Fibroblast of villous mesenchyme (primary cell): ENCODE measurements at regions not wholly inside any gene's neighbourhood (a gene's known extent, or its start where the extent isn't known, plus 50 kb on each side); places are given as distances from the start of the nearest gene placed in this dataset.

Source experiments
- DNase-seq: peaks from one replicate; pipeline ENCODE4 v3.0.0-alpha.2; 2010; ENCODE audit warnings: low read depth
- H3K4me3 ChIP-seq: 2 replicates; pipeline ENCODE4 v1.5.1; 2011; ENCODE audit warnings: low read depth, mild to moderate bottlenecking, low read length
- TF ChIP-seq, protein P1 (sequence below): IDR thresholded peaks from 2 replicates; pipeline ENCODE4 v1.5.1; 2012; ENCODE audit warnings: low read depth, mild to moderate bottlenecking, low read length; ENCODE audit not compliant: insufficient read depth

DNA sequence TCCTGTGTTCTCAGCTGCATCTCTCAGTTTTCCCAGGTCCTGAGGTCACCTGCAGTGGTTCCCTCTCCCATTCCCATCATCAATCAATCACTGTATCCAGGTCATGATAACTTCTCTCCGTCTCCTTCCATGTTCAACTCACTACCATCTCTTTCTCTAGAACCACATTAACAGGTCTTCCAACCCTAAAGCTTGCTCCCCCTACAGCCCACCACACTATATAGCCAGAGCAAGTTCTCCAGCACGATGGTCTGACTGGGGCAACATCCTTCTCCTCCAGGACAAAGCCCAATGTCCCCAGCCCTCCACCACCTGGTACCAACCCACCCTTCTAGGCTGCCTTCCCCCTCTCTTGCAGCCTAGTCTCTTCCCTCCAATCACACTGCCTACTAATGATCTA lies 241.6 kb downstream of the CDK5RAP2 start:
- H3K4me3 ChIP-seq, result no peak overlapping the region
- TF ChIP-seq, protein P1, sequence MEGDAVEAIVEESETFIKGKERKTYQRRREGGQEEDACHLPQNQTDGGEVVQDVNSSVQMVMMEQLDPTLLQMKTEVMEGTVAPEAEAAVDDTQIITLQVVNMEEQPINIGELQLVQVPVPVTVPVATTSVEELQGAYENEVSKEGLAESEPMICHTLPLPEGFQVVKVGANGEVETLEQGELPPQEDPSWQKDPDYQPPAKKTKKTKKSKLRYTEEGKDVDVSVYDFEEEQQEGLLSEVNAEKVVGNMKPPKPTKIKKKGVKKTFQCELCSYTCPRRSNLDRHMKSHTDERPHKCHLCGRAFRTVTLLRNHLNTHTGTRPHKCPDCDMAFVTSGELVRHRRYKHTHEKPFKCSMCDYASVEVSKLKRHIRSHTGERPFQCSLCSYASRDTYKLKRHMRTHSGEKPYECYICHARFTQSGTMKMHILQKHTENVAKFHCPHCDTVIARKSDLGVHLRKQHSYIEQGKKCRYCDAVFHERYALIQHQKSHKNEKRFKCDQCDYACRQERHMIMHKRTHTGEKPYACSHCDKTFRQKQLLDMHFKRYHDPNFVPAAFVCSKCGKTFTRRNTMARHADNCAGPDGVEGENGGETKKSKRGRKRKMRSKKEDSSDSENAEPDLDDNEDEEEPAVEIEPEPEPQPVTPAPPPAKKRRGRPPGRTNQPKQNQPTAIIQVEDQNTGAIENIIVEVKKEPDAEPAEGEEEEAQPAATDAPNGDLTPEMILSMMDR, result no peak
- DNase-seq, result no peak

DNA sequence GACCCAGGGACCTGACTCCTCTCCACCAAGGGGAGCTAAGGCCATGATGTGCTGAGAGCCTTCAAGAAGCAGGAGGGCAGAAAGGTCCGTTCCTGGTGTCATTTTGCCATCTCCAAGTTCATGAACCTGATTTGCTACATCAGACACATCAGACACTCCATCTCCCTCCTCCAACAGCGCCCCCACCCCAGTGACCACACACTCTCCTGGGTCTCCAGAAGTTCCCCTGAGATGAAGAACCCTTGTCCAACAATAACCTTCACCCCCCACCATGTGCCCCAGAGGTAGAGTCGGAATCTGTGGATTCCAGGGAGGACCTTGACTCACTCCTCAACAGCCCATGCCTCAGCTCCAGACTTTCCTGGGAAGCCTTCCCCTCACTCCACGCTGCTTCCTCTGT lies 242.8 kb downstream of the CDK5RAP2 start:
- no peak overlapping the region for H3K4me3 ChIP-seq
- no peak for DNase-seq
- TF ChIP-seq, protein P1, result no peak

DNA sequence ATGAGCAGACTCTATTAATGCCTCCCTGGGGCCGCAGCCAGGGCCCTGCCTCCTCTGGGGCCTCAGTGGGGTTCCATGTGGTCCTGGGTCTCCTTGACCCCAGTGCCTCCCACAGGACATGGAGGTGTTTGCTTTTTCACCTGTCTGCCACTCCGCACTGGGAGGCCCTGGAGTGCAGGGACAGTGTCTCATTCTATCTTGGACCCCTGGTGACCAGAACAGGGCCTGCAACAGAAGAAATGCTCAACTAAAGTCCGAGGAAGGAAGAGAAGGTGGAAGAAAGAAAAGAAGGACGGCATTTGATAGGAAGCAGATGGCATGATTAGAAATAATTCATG lies 243.2 kb downstream of the CDK5RAP2 start:
- H3K4me3 ChIP-seq, result no peak overlapping the region
- no peak for DNase-seq
- TF ChIP-seq, protein P1, result no peak

DNA sequence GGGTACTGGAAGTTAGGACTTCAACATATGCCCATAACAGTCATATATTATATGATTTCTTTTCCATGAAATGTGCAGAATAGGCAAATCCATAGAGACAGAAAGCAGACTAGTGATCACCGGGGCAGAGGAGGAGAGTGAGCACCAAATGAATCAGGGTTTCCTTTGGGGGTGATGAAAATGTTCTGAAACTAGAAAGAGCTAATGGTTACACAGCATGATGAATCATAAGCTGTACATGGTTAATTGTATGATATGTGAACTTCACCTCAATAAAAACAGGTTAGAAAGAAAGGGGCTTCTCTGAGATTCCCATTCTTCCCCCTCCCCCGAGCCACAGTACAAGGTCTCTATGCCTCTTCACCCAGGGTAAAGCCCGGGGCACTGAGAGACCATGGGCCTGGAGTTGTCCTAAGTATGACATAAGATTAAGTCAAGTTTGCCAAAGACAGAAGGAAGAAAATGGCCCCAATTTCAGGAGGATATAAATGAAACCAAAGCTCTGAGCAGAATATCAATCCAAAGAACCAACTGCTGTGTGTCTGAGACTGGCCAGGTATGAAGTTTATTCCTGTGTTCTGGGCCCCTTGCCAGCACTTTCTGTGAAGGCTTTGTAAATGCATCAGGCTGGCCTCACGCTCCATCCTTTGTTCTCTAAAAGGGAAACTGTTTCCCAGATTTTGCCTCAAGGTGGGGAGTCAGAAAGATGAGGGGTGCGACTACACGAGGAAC lies 243.8 kb downstream of the CDK5RAP2 start:
- TF ChIP-seq, protein P1, result no peak
- H3K4me3 ChIP-seq, result no peak overlapping the region
- no peak for DNase-seq

DNA sequence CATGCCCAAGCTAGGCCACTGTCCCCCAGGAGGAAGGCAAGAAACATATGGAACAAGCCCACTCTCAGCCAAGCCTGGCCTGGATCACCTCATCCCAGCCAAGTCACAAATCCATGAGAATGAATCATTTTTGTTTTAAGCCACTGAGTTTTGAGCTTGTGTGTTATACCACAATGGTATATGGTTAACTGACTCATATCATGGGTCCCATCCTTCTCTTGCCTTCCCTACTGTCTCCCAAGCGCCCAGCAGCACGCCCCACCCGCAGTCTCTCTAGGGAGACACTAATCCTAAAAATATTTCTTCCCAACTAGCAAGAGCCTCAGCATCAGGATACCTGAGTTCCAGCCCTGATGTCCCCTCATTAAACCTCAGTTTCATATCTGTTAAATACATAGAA lies 248.1 kb downstream of the CDK5RAP2 start:
- TF ChIP-seq, protein P1, result no peak
- H3K4me3 ChIP-seq, result no peak overlapping the region
- DNase-seq, result no peak

DNA sequence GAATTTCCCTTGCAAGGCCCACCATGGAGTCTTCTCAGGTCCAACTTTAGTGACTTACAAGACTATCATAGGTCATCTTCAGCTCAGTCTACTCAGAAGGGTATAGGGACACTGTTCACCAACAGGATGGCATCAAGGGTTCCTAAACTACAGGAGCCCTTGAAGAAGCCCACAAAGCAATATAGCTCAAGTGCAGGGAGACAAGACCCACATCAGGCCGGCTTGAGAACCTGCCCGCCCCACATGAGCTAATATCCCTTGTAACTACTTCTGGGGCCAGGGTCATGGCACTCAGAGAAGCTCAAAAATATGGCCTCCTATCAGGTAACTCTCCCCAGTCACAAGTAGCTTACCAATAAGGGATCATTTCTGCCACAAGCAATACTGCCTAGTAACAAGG lies 249.9 kb downstream of the CDK5RAP2 start:
- no peak for DNase-seq
- TF ChIP-seq, protein P1, result no peak

DNA sequence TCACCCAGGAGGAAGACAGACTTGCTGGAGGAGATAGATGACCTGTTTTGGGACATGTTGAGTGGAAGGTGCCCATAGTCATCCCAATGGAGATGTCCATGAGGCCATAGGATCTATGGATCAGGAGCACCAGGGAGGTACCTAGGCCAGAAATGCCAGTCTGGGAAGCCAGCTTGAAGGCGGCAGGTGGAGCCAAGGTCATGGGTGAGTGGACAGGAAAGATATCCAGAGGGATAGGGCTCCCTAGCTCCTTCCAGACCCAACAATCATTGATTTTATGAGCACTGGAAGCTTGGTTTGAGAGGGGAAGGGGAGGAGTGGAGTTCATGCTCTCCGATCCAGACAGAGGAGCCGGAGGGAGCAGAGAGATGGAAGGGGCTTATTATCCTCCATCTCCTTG lies 252.6 kb downstream of the CDK5RAP2 start:
- no peak for DNase-seq
- TF ChIP-seq, protein P1, result no peak
- no peak overlapping the region for H3K4me3 ChIP-seq

More for the DNA sequence above, 249.9 kb downstream of the CDK5RAP2 start:
- H3K4me3 ChIP-seq, result no peak overlapping the region
